NCI-H526 (cell line): ENCODE measurements at regions not wholly inside any gene's neighbourhood (a gene's known extent, or its start where the extent isn't known, plus 50 kb on each side); places are given as distances from the start of the nearest gene placed in this dataset.

Experiments used
- DNase-seq, 2 experiments: peaks; one replicate each; lab custom pipeline; 2025; lab: John Stamatoyannopoulos, UW

DNA sequence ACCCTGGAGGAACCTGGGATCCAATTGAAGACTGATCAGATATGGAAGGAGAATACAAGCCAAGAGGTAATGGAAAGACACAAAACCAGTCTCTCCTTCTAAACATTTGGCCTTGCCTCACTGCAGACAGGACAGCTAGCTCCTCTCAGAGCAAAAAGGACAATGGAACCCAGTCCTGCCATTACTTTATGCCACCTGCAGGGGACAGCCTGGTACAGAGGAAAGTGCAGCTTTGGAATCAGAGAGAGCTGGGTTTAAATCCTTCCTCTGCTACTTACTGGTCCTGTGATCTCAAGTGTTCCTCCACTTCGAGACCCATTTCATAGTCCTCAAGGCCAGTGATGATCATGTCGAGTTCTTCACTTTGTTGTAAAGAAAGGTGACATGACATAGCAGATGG, 159.4 kb upstream of the SMAD3 start:
- peak in 1 of 2 experiments; percentile 27 for DNase-seq

GRCh38 chr15:66906668-66907614, 158.5 kb upstream of the SMAD3 start:
- DNase-seq = peak in 1 of 2 experiments; percentile 42

DNA sequence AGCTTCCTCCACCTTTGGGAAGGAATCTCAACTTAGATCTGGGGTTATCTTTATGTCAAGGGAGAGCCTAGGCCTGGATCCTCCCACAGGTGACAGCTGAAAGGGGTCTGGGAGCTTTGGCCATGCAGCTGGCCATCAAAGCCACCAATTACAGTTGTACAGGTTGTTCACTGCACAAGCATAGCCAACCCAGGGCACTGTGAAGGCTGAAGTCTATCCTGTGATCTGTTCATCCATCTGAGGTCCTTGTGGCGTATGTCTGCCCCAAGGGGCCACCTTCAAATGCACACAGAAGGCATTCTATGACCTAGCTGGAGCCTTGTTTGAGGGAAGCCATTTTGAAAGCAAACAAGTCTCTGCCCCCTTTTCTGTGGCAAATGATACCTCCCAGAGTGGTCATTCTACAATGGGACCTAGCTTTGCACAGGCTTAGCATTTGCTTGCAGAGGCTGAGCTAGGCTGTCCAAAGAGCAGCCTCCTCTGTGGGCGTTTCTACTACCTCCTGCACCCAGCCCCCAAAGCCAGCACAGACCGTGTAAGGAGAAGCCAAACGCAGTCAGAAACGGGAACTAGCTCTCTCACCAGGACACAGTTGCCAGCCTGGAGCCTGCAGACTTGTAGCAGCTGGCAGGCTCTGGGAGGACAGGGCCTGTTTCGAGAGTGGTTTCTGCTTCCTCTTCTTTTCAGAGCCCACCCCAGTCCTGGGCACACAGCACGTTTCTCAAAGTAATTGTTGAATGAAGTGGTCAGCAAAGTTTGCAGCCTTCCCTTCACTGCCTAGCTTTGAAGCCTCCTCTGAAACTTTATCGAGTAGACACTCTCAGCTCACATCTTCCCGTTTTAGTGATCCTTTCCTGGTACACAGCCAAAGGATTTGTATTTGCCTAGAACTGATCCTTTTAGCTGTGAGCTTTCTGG, 157.3 kb upstream of the SMAD3 start:
- DNase-seq = no peak

DNA sequence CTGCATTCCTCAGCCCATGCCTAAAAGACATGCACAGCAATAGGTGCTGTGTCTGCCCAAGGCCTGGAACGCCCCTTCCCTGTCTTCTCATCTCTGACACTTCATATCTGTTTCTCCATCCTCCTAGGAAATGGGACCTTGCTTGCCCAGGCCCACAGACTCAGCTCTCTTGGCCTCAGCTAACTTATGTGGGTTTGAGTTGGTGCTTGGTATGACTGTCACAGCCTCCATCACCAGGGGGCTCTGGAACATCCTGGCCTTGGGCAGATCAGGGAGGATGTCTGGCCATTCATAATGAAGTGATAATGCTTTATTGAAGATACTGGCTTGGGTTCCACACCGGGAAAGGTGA, 156.7 kb upstream of the SMAD3 start:
- no peak for DNase-seq

- DNase-seq = no peak
Observed at GRCh38 chr15:66909381-66909890, 156.0 kb upstream of the SMAD3 start.

DNA sequence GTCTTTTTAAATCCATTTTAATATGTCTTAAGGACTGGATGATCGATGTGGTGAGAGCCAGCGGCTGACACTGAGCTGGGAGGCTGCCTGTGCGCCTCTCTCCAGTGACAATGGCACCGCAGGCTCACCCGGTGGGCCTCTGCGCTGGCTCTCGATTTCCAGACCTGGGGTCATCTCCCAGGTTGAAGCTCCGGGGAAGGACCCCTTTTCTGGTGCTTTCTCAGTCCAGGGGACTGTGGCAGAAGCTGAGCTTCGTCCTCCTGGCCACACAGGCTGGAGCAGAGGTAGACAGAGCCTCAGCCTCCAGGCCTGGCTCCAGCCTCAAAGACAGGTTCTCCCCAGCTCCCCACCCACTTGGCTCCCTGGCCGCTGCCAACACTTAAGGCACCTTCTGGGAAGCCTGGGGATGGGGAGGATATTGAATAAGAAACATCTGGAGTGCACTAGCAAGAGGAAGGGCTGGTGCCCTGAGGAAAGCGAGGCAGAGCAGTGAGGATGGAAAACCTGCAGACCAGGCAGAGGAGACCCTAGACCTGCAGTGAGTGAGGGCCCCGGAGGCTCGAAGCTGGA, 154.2 kb upstream of the SMAD3 start:
- no peak for DNase-seq

DNA sequence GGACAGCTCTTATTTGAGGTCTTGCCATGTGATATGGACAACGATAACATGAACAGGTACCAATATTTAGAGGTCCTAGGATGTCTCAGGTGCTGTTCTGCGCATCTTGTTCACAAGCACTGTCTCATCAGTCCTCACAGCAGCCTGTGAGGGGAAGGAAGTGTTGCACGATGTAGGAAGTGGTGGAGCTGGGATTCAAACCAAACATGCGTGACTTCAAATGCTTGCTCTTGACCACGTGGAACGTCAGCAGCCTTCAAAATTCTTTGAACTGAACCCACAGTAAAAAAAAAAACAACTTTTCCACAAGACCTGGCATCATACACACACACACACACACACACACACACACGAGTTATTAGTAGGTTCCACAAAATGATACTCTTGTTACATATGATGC, 153.4 kb upstream of the SMAD3 start:
- DNase-seq = no peak

DNA sequence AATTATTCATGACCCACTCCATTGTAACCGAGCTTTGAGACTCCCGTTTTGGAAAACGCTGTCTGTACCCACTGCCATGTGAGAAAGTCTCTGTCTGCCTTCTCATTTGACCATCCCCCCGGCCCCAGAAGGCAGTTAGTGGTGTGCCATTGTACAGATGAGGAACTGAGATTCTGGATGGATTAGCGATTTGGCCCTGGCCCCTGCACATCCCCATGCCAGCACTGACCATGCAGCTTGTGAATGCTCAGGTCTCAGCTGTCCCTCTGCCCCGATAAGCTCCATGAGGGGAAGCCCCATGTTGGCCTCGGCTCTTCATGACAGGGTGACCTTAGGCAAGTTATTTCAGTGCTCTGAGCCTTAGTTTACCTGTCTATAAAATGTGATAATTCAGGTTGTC, 153.0 kb upstream of the SMAD3 start:
- no peak for DNase-seq

GRCh38 chr15:66917904-66918448, 147.4 kb upstream of the SMAD3 start:
- no peak for DNase-seq

DNA sequence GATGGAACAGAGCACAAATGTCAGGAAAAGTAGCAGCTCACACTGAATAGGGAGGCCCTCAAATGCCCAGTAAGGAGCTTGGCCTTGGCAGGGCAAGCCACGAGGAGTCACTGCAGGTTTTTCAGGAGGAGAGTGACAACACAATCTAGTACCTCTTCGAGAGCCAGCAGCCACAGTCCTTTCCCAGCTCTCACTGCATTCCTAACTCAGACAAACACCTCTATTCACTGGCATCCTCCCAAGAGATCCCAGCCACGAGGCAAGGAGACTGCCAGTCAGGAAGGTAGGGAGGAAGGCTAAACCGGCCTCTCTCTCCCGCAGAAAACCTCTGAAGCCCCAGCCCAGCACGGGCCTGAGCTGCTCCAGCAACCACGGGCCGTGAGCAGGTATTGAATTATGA, 146.0 kb upstream of the SMAD3 start:
- DNase-seq = no peak

GRCh38 chr15:66921319-66921915, 144.0 kb upstream of the SMAD3 start:
- no peak for DNase-seq

DNA sequence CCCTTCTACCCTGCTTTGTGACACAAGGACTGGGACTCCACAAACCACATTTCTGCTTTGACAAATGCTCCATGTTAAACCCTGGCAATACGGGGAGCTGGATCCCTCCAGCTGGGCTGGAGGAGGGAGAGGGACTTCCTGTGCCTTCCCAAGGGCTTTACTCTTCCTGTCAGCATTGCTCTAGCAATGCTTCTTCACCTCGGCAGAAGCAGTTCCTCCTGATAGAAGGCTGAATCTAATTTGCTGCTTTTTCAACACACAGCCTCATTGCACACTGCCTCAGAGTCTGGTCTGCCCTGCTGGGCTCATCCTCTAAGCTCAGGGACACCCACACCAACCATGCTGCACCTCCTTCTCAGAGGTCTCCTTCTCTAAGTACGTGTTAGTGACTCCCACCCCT, 142.8 kb upstream of the SMAD3 start:
- DNase-seq = no peak

- DNase-seq = peak in 1 of 2 experiments; percentile 54
Observed at GRCh38 chr15:66923438-66923881, 141.9 kb upstream of the SMAD3 start.

- DNase-seq = no peak
Observed at GRCh38 chr15:66924889-66925288, 140.5 kb upstream of the SMAD3 start.

GRCh38 chr15:66925721-66926120, 139.7 kb upstream of the SMAD3 start:
- DNase-seq = no peak

DNA sequence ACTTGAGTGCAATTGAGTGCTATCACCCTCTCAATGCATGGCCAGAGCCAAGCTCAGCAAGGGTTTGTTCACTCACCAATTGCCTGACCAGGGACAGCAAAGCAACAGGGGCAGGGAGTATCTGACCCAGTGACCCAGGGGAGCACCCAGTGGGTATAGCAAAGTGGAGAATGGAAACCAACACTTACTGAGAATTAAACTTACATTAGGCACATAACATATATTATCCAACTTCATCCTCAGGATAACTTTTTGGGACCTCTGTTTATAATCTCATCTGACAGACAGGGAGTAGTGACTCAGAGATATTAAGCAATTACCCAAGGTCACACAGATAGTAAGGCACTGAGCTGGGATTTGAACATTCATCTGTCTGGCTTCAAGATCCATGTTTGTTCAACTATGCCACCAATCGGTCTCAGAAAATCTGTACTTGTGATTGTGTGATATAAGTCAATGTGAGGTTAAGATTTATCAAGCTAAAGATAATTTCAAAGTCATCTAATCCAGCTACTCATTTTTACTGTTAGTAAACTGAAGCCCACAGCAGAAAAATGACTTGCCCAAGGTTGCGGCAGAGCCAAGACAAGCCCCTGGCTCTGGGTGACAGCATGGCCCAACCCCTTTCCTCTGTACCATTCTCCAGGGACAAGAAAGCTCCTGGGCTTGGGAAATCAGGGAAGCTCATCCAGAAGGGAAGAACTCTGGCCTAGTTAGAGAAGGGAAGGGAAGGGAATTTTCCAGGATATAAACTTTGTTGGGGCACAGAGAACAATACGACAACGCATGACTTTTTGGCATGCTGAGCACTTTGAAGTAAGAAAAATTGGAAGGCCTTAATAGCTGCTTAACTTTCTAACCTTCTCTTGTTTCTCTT, 138.0 kb upstream of the SMAD3 start:
- no peak for DNase-seq

- DNase-seq = no peak
Observed at GRCh38 chr15:66928101-66928500, 137.3 kb upstream of the SMAD3 start.

GRCh38 chr15:66928784-66929183, 136.6 kb upstream of the SMAD3 start:
- DNase-seq = no peak

- DNase-seq = no peak
Observed at GRCh38 chr15:66929843-66930402, 135.5 kb upstream of the SMAD3 start.
